Hematopoietic multipotent progenitor cell treated with erythropoietin and hydrocortisone succinate and interleukin-3 and kit ligand, for 17 days (in vitro differentiated cells): ENCODE measurements at regions not wholly inside any gene's neighbourhood (a gene's known extent, or its start where the extent isn't known, plus 50 kb on each side); places are given as distances from the start of the nearest gene placed in this dataset.

Experiments
- DNase-seq: peaks from one replicate; pipeline ENCODE4 v3.0.0-alpha.2; 2015; ENCODE audit warnings: low spot score

DNA sequence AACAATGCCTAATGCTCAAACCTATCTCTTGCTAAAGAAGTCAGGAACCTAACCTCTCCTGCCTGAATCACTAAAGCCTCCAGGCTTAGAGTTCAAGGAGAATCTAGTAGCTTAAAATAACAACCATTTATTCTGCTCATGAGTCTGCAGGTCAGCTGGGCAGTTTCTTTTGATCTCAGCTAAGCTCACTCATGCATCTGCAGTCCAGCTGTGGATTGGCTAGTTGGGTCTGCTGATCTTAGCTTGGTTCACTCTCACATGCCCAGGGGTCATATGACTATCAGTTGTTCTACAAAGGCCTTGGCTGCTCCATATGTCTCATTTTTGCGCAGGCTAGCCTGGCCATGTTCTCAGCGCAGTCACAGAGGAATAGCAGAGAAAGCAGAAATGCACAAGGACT is 109.2 kb upstream of the STT3B start:
- DNase-seq: no peak

GRCh38 chr3:31425401-31425800 is 107.3 kb upstream of the STT3B start:
- DNase-seq: no peak

GRCh38 chr3:31427623-31428022 is 105.1 kb upstream of the STT3B start:
- DNase-seq: no peak

GRCh38 chr3:31431321-31431720 is 101.4 kb upstream of the STT3B start:
- no peak for DNase-seq

DNA sequence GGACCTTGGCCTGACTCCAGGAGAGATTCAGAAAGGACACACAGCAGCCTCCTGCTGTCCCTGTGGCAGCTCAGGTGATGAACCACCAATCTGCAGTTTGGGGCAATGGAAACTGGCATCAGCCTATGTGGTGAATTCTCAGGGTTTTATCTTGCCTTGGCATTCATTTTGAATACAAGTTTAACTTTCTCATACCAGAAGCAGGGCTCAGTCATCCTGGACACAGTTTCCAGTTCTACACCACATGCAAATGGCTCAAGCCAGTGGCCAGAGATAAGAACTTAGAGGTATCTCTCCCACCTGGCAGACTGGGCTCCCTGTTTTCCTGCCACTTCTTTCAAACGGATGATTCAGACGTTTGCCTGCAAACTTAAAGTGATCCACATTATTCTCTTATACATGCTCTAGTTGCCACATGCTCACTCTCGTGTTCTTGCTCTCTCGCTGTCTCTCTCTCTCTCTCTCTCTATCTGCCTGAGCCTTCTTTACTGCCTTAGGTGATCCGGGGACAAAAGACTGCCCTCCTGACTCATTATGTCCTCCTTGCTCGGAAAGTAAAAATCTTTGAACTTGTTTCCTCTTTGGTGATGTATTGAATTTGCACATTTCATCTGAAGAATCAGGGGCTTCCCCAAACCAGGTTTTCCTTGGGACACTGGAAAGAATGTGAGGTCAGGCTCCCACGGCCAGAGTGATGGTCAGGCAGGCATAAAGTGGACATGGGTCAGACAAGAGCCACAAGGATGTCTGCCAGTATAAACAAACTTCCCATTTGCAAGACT is 99.6 kb upstream of the STT3B start:
- no peak for DNase-seq

DNA sequence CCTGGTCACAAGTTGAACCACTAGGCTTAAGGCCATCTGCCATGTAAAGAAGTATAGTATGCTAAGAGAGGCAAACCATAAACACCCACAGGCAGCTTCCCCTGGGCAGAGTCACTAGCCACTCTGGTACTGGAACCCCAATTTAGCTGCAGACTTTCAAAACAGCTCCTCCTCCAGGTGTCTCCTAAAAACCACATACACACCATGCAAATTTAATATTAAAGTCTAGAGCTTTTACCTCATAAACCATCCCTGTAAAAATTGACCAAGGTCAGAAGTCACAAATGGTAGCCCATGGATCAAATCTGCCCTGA is 99.1 kb upstream of the STT3B start:
- no peak for DNase-seq

DNA sequence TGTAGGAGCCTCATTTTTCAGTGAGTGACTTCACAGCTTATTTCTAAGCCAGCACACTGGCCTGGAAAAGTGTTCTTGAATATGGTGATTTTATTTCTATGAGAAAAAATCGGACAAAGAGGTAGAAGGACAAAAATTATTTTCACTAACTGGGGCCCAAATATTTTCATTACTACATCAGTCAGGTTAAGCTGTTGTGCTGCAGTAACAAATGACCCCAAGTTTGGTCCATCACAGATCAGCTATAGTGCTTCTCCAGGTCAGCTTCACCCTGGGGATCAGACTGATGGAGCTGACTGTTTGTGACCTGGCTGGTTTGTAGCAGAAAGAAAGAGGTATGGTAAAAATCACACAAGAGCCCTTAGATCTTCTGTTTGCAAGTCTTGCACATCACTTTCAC is 97.9 kb upstream of the STT3B start:
- no peak for DNase-seq

DNA sequence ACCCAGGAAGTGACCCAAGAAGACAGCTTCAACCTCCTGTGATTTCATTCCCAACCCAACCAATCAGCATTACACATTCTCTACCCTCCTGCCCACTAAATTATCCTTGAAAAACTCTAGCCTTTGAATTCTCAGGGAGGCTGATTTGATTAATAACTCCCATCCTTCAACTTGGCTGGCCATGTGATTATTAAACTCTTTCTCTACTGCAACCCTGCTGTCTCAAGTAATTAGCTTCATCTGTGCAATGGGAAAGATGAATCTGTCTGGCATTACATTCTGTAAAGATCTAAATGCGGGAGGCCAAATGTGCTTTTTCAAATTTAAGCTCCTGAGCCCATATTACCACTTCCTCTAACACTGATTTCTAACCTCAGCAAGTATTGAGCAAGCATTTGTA is 95.9 kb upstream of the STT3B start:
- no peak for DNase-seq

DNA sequence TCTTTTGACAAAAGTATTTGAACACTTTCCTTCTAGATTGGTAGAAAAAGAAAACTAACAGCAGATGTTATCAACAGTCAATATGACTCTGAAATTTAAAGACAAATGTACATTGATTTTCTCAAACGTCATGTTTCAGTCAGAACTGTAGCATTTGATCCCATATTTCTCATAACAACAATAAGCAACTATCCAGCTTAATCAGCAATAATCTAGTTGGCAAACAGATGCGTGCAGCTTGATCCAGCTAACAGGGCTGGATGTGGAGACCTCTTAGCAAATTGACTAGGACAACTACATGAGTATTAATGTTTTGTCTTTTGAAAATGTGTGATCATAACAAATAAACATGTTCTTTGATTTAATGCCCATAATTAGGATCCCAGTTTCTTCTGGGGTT is 94.0 kb upstream of the STT3B start:
- no peak for DNase-seq

GRCh38 chr3:31439890-31440750 is 92.6 kb upstream of the STT3B start:
- no peak for DNase-seq

- DNase-seq: no peak
Observed at GRCh38 chr3:31440878-31441277, 91.8 kb upstream of the STT3B start.

DNA sequence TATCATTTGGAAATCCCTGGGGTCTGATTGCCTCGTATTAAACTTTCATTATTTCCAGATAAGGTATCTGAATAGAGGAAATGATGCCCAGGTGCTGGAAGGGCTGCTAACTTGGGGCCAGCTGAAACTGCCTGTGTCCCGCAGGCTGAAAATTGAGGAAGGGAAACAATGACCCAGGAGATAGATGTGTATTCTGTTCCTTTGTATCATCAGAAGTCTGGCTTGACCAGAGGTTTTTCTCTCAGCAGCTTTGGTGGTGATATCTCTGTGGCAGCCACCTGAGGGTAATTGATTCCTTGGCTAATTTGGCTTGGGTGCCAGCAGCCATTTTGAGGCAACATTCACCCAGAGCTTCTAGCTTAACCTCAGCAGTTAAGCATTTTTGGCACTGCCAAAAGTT is 90.0 kb upstream of the STT3B start:
- no peak for DNase-seq

DNA sequence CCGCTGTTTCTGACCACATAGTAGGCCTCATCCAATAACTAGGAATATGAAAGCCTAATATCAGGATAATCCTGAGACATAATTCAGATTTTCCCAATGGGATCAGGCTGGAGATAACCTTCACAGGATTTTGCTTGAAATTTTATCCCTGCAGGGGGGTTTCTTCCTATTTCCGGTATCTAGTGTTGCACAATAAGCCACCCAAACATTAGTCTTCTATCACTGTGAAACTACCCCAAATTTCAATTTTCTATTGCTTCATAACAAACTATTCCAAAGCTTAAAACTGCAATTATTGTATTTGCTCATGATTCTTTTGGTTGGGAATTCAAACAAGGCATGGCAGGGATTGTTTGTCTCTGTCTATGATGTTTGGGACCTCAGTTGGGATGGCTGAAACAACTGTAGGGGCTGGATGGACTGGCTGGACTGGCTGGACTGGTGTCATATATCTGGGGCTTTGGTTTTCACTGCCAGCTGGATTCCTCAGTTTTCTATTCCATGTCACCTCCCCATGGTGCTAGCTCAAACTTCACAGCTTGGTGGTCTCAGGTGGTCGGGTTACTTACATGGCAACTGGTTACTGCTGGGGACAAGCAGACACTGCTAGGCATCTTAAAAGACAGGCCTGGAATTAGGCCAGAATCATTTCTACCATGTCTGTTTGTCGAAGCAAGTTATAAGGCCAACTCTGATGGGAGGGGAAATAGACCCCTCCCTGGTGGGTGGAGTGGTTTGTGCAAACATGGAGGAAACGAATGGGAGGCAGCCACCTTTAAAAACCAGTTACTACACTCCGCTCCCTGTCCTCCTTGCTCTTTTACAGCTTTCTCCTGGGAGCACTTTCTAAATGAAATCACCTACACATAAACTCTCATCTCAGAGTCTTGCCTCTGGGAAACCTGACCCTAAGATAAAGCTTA is 88.2 kb upstream of the STT3B start:
- DNase-seq: no peak

DNA sequence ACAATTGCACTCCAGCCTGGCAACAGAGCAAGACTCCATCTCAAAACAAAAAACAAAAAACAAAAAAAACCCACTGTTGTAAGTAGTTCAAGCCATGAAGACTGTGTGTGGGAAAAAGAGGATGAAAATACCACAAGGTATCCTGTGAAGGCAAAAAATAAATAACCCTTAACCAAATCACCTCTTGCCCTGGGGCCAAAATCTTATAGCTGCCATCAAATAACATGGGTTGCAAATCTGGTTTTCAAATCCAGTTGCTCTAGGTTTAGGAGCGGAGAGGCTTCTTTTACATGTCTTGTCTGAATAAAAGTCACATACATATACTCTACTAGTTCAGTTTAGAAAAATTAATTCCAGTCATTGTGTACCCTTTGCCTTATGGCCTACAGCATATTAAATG is 87.0 kb upstream of the STT3B start:
- no peak for DNase-seq

DNA sequence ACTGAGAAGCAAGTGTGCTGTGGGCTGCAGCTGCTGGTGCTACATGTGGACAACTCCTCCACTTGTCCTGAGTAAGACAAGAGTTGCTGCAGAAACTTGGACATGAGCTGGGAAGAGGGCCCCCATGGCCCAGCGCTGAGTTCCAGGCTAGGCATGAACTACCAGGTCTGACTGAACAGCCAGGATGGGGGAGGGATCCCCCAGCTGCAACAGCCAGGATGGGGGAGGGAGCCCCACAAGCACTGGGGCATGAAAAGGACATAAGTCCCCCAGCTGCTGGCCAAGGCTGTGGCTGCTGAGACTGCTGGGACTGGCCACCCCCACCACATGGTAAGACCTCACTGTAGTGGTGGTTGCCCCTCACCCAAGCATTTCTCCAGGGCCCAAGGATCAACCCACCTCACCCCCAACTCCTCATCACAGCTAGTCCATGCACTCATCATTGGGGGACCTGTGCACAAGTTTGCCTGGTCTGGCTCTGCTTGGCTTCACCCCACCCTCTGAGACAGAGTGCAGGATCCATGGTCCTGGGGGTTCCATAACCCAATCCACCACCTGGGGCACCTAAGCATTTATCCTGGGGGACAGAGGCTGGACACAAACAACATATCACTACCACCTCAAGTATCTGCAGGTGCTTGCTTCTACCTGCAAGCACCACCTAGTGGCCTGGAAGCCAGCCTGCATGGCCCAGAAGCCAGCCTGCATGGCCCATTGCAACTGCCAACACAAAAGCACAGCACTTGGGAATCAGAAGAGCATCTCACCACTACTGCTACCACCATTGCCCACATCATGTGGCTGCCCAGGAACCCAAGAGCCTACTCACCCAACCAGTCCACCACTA is 84.5 kb upstream of the STT3B start:
- DNase-seq: no peak

GRCh38 chr3:31448882-31449243 is 83.9 kb upstream of the STT3B start:
- DNase-seq: no peak

DNA sequence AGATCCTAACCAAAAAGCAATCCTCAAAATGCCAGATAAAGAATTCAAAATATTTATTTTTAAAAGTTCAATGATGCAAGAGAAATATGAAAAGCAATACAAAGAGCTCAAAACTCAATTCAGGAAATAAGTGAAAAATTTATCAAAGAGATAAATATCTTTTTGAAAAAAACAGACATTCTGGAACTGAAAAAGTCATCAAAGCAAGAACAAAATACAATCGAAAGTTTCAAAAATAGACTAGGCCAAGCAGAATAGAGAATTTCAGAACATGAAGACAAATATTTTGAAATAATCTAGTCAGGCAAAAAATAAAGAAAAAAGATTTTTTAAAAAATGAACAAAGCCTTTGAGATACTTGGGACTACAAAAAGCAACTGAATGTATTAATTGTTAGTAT is 83.4 kb upstream of the STT3B start:
- no peak for DNase-seq

DNA sequence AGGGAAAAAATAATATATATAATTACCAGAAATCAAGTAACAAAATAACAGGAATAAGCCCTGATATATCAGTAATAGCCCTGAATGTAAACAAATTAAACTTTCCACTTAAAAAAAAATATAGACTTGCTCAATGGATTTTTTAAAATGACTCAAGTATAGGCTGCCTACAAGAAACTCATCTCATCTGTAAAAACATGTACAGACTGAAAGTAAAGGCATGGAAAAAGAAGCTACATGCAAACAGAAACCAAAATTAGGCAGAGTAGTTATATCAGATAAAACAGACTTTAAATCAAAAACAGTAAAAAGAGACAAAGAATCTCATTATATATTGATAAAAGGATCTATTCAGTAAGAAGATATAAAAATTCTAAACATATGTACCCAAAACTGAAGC is 82.4 kb upstream of the STT3B start:
- DNase-seq: no peak

- no peak for DNase-seq
Observed at GRCh38 chr3:31452495-31453106, 80.1 kb upstream of the STT3B start.

DNA sequence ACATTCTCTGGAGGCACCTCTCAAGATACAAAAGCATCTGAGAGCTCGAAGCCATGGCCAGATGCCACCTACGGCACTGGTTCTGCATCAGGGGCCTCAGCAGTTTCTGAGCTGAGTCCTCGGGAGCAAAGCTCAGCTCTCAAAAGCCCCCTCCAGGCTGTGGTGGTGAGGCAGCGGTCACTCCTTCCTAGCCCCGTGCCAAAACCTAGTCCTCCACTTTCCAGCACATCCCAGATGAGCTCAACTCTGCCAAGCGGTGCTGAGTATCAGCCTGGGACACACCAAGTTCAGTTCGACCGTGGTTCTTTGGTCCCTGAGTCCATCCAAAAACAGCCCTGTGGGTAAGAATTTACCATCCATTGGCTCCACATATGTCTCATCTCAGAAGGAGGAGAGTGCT is 79.3 kb upstream of the STT3B start:
- no peak for DNase-seq

- DNase-seq: no peak
Observed at GRCh38 chr3:31455524-31455923, 77.2 kb upstream of the STT3B start.
